SHP77 (cell line): ENCODE measurements at regions not wholly inside any gene's neighbourhood (a gene's known extent, or its start where the extent isn't known, plus 50 kb on each side); places are given as distances from the start of the nearest gene placed in this dataset.
A peak's percentile ranks its signal among the peaks of the same experiment; 100 is the strongest.

Experiments
- DNase-seq, 2 experiments: peaks; one replicate each; lab custom pipeline; 2025; lab: John Stamatoyannopoulos, UW

DNA sequence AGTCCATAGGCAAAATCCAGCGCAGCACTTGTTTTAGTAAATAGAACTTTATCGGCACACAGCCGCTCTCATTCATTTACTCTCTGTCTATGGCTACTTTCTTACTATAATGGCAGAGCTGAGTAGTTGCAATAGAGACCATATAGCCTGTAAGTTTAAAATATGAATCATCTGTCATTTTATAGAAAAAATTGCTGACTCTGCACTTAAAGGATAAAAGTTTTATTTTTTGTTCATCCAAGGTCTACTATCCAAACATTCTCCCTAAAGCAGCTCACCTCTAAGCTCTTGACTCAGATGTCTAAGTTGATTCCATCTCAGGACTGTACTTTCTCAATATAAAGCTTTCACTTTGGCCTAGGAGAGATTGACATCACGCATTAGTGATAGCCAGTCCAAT lies 825.7 kb downstream of the OLFM4 start:
- DNase-seq = no peak

DNA sequence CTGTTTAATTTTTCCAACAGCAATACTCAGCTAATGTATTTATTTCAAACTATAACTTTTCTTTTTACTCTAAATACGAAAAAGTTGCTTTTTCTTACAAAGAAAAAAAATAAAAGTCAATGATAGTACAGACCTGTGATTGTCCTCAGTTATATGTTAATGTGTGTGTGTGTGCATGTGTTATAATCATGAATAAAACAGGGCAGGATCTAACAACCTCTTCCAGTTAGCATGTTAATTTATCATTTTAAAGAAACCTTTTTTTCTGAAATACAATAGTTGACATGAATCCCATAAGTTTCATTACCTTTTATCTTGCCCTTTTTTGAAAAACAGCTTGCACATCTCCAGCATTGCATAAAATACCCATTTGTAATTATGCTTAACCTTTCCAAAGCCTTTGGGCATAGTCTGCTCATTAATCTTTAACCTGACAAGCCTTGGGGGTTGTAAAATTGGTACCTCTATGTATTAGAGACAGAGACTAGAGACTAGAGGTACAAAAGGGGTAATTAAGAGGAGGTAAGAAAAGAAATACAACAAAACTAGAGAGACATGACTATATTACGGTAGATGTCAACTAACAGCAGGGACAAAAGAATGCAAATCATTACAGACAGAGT lies 828.1 kb downstream of the OLFM4 start:
- no peak for DNase-seq

DNA sequence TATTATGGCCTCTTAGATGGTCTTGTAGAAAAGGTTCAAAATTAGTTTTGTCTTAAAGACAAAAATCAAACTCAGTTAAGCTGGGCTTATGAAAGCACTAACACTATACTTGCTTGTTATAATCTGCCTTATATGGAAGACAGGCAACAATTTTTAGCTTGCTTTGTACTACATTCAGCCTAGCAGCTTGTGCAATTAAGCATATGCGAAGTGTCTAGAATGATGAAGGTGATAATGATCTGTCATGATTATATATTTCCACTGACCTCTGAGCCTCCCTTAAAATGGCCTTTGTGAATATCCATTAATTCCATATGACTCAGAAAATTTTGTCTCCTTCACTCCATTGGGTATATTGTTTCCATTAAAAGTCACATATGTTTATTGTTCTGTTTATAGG lies 834.9 kb downstream of the OLFM4 start:
- no peak for DNase-seq

DNA sequence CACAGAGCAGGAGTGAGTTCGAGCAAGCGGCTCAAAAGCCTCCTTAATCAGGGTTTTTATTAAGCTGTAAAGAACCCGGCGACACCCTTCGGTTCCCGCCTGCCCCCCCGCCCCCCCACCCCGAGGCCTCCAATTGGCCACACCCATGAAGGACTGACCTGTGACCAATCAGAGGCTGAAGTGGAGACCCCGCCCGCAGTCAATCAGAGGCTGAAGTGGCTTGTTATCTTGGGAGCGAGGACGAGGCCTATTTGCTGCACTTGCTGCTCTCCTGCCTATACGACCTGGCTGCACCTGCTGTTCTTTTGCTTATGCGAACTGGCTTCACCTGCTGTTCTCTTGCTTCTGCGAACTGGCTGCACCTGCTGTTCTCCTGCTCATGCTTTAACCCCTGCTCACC lies 844.9 kb downstream of the OLFM4 start:
- DNase-seq = peak; percentile 86 to 91

DNA sequence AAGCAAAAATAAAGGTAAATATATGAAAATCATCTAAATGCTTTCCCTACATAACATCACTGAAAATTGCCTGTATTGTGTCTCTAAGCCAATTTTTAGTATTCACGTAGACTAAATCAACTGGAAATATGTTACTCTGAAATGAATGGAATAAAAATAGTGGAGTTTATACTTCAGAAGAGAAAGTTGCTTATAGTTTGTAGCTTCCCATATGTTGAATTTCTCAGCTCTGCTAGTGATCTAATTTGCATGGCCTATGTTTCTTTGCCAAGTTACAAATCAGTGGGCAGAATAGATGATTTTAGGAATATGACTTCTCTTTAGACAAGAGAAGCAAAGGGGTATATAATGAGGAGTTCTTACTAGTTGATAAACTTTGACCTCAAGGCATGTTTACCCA lies 850.2 kb downstream of the OLFM4 start:
- DNase-seq = no peak

DNA sequence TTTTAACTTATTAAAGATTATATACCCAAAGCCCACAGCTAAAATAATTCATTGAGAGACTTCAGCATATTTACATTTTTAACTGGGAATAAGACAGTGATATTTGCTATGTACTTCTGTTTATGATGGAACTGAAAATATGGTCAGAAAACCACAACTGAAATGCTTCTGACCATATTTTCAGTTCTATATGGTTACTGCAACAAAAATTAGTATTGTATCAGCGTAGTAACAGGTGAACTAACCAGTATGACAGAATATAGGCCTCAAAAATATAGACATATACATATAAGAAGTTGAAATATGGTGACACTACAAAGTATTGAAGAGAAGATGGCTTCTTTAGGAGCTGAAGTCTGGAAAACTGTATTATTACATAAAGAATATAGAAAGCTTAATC lies 857.4 kb downstream of the OLFM4 start:
- no peak for DNase-seq

DNA sequence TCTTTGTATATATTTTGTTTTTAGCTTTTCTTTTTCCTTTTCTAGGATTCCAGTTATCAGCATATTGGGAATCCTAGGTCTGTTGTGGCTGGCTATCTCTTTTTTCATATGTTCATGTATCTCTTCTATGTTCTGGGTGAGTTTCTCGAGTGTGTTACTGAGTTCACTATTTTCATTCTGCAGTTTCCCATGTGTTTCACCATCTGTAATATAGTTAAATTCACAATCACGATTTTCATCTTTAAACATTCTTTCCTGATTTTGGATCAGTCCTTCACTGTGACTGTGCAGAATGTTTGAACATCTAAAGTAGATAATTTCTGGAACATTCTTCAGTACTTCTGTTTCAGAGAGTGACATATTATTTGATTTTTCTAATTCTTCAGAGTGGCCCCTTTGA lies 862.1 kb downstream of the OLFM4 start:
- no peak for DNase-seq

DNA sequence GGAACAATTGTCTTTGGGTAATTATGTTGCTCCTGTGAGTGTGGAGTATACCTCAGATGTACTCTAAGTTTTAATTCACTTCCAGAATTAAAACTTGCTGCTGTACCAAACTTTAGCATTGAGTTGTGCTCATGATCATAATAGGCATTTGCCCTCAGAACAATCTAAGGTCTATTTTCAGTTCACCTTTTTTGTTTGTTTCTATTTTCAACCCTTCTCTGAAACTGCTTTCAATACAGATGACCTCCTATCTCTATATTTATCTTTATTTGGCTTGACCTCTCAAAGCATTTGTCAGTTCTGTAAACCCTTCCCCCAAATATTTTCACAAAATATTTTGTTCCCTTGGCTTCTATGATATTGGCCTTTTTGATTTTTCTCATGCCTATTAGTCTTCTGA lies 873.0 kb downstream of the OLFM4 start:
- no peak for DNase-seq

DNA sequence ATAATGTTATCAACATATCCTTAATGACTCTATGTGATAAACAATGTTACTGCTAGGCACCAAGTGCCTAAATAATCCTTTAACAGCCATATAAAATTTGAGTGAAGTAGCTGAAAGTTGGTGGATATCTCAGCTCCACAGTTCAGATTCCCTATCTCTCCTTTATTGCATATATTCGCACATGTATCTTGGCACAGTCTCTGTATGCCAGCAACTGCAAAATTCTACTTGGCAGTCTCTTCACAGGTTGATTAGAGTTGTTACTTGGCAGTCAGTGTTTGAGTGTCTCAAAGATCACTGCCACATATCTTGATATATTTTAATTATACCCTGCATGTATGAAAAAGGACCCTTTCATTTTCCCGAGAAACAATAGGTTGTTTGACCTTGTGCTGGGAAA lies 879.3 kb downstream of the OLFM4 start:
- DNase-seq = no peak

DNA sequence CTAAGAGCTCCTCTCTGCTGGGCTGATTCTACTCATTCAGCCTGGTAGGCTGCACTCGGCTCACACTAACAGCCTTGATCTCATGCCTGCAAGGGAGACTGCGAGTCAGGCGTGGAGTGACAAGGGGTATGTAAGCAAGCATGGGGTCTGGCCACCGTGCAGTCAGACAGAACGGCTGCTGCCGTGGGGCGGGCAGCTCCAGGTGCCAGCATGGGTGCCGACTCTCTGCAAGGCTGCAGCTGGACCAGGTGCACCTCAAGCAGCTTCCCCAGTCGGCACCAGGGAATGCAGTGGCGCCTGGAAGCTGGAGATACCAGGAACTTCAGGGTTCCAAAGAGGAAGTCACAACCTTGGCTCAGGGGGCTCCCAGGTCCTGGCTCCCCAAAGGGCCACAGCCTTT lies 892.3 kb downstream of the OLFM4 start:
- peak; percentile 45 to 60 for DNase-seq

DNA sequence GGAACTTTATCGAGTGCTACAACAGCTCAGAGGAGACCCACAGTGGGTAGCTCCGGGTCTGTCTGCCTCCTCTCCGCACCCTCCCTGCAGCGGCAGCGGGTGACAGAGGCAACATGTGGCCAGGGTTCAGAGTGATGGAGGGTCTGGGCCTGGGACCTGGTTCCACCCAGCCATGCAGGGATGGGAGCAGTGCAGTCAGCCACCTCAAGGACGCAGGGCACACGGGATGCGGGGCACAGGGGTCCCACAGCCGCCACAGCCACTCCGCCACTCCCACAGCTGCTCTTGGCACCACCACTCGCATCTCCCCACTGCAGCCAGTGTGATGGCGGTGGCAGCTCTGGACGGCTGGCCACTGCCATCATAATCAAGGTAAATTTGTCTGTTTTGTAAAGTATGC lies 892.9 kb downstream of the OLFM4 start:
- no peak for DNase-seq

DNA sequence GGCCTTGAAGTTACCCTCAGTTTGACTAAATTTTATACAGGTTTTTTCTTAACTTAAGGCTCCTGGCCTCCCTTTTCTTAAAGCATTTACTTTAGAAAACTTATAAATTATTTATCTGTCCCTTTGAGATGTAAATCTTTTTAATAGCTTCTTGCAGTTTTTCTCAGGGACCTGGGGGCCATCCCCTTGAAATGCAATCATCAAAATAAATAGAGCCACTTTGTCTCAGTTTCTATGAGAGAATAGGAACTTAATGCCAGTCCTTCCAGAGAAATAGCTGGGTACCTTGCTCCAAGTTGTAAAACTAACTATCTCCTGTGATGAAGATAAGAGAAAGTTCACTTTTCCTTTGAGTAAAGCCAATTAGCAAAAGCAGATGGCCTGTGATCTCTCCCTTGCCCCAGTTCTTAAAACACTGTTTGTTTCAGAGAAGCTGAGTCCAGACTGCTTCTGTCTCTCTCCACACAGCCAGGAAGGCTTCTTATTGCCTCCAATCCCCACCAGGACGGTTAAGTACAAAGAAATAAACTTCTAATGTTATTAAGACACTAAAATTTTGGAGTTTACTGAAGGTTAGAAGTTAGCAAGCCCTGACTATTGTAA lies 913.1 kb downstream of the OLFM4 start:
- no peak for DNase-seq

DNA sequence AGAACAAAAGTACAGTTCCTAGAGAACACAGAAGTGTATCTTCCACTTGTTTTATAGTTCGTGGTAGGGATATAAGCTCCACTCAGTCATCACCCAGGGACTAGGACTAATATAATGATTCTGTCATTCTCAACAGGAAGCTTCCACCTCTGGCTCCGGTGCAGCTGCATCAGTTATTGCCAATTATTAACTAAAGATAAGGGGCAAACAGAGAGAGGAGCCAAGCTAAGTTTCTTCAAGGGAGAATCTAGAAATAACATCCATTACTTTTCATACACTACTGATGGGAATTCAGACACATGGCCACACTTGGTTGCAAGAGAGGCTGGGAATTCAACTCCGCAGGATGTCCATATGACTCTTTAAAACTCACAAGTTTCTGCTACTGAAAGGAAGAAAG lies 917.9 kb downstream of the OLFM4 start:
- no peak for DNase-seq

DNA sequence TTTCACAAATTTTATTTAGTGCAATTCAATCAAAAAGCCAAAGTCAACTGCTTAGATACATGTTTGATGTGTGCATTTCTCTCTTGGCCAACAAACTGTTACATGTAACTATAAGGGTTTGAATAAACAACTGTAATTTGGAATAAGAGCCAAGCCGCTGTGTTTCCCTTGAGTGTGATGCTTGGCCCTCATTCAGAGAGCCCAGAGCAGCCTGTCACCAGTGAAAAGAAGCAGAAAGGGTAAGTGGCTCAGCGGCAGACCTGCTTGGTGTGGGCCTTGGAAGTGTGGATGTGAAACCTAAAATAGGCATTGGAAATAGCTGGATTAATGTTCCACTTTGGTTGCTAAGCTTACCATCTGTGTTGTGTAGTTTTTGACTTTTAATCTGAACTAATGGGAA lies 924.6 kb downstream of the OLFM4 start:
- peak in 1 of 2 experiments; percentile 7 for DNase-seq
